H1 (cell line): ENCODE measurements at regions not wholly inside any gene's neighbourhood (a gene's known extent, or its start where the extent isn't known, plus 50 kb on each side); places are given as distances from the start of the nearest gene placed in this dataset.

ENCODE experiments used
- CTCF ChIA-PET: fragments of 300-600 bp; sonication (Branson Sonifier 250); formaldehyde crosslinking; loops from one replicate; lab custom pipeline; 2021; ENCODE audit not compliant: partially characterized antibody; lab: Charles Lee
- POLR2A ChIA-PET: fragments of 300-600 bp; sonication (Branson Sonifier 250); formaldehyde crosslinking; loops from one replicate; lab custom pipeline; 2021; ENCODE audit warnings: inconsistent platforms; ENCODE audit not compliant: partially characterized antibody; lab: Charles Lee
- DNase-seq, 2 experiments: peaks; one replicate each; pipeline versions ENCODE4 v3.0.0 to v3.0.0-alpha.2; 2010 to 2022; ENCODE audit warnings: low spot score in 2 of 2, low read depth in 1 of 2, mixed read lengths in 1 of 2
- FAIRE-seq: peaks from 2 replicates; lab custom pipeline; 2011; peaks lifted over from hg19 to GRCh38; lab: Jason Lieb, UNC
- H2AFZ ChIP-seq: 2 replicates; pipeline ENCODE4 v1.8.1; 2012; ENCODE audit warnings: low read length, inconsistent platforms
- H2AK5ac ChIP-seq: 2 replicates; pipeline ENCODE4 v1.6.1; 2013; ENCODE audit warnings: low read depth, low read length
- H2BK120ac ChIP-seq: replicated peaks from 2 replicates; pipeline ENCODE3; 2013; ENCODE audit warnings: low read depth, low read length, inconsistent platforms
- H2BK12ac ChIP-seq: 2 replicates; pipeline ENCODE4 v1.6.1; 2013; ENCODE audit warnings: low read depth, low read length
- H2BK15ac ChIP-seq: 2 replicates; pipeline ENCODE4 v1.6.1; 2013; ENCODE audit warnings: low read length
- H2BK20ac ChIP-seq: 2 replicates; pipeline ENCODE4 v1.6.1; 2013; ENCODE audit warnings: low read length
- H2BK5ac ChIP-seq: 2 replicates; pipeline ENCODE4 v1.6.1; 2013; ENCODE audit warnings: low read depth, low read length
- H3K14ac ChIP-seq: 2 replicates; pipeline ENCODE4 v1.6.1; 2013; ENCODE audit warnings: inconsistent platforms; ENCODE audit not compliant: insufficient read length
- H3K18ac ChIP-seq: 2 replicates; pipeline ENCODE4 v1.6.1; 2013; ENCODE audit warnings: low read length; ENCODE audit errors: extremely low read depth
- H3K23ac ChIP-seq: 2 replicates; pipeline ENCODE4 v1.6.1; 2013; ENCODE audit warnings: inconsistent platforms; ENCODE audit not compliant: insufficient read length
- H3K23me2 ChIP-seq: 2 replicates; pipeline ENCODE4 v1.6.1; 2013; ENCODE audit warnings: low read depth, low read length
- H3K27ac ChIP-seq: 2 replicates; pipeline ENCODE4 v1.6.1; 2011; ENCODE audit warnings: low read depth, low read length, inconsistent platforms
- H3K27me3 ChIP-seq, 4 experiments: replicated peaks in 1 of 4; 1 replicate in 1 of 4; 2 replicates in 3 of 4; pipeline versions ENCODE4 v1.6.1 to v1.8.1; 2011 to 2013; ENCODE audit warnings: low read length in 3 of 4, mild to moderate bottlenecking in 3 of 4, inconsistent platforms in 2 of 4, mixed read lengths in 2 of 4, moderate library complexity in 1 of 4; ENCODE audit not compliant: control insufficient read depth in 3 of 4, insufficient read depth in 3 of 4; ENCODE audit errors: extremely low read depth in 1 of 4
- H3K36me3 ChIP-seq, 4 experiments: 2 replicates each; pipeline versions ENCODE4 v1.6.1 to v1.8.1; 2011 to 2013; ENCODE audit warnings: mild to moderate bottlenecking in 4 of 4, low read length in 3 of 4, moderate library complexity in 2 of 4, control low read depth in 1 of 4, inconsistent platforms in 1 of 4; ENCODE audit not compliant: insufficient read depth in 4 of 4, control insufficient read depth in 2 of 4
- H3K4ac ChIP-seq: replicated peaks from 2 replicates; pipeline ENCODE3; 2013; ENCODE audit warnings: low read length, low read depth, mixed read lengths, inconsistent platforms; ENCODE audit not compliant: insufficient read length
- H3K4me1 ChIP-seq, 4 experiments: replicated peaks in 1 of 4; 1 replicate in 1 of 4; 2 replicates in 3 of 4; pipeline versions ENCODE4 v1.6.1 to v1.8.1; 2011 to 2013; ENCODE audit warnings: low read length in 3 of 4, inconsistent platforms in 2 of 4, mixed read lengths in 1 of 4; ENCODE audit not compliant: insufficient read depth in 4 of 4, control insufficient read depth in 3 of 4
- H3K4me2 ChIP-seq, 2 experiments: 2 replicates each; pipeline versions ENCODE4 v1.6.1 to v1.8.1; 2011 to 2013; ENCODE audit warnings: low read depth in 2 of 2, low read length in 2 of 2, control low read depth in 1 of 2, inconsistent platforms in 1 of 2, mild to moderate bottlenecking in 1 of 2; ENCODE audit not compliant: insufficient read depth in 1 of 2
- H3K4me3 ChIP-seq, 4 experiments: fragments of 200-600, 300-600 bp in 1 of 4; sonication (generic), shearing (Covaris generic), sonication (Bioruptor Twin) in 1 of 4; 2 replicates each; pipeline versions ENCODE4 v1.5.1 to v1.8.1; 2011 to 2016; ENCODE audit warnings: low read length in 4 of 4, low read depth in 3 of 4, control low read depth in 2 of 4, inconsistent platforms in 2 of 4, mild to moderate bottlenecking in 2 of 4, mixed read lengths in 1 of 4, moderate library complexity in 1 of 4; ENCODE audit not compliant: insufficient read depth in 2 of 4; ENCODE audit errors: extremely low read depth in 1 of 4
- H3K56ac ChIP-seq: replicated peaks from 2 replicates; pipeline ENCODE3; 2013; ENCODE audit warnings: low read depth, mild to moderate bottlenecking, mixed read lengths, low read length, inconsistent platforms; ENCODE audit not compliant: insufficient read length
- H3K79me1 ChIP-seq: 2 replicates; pipeline ENCODE4 v1.6.1; 2013; ENCODE audit warnings: low read depth, low read length, control low read depth
- H3K79me2 ChIP-seq, 2 experiments: 2 replicates each; pipeline versions ENCODE4 v1.6.1 to v1.8.1; 2012 to 2013; ENCODE audit warnings: low read length in 2 of 2, mild to moderate bottlenecking in 2 of 2, inconsistent platforms in 1 of 2; ENCODE audit not compliant: insufficient read depth in 2 of 2, control insufficient read depth in 1 of 2
- H3K9ac ChIP-seq, 4 experiments: replicated peaks in 1 of 4; 1 replicate in 1 of 4; 2 replicates in 3 of 4; pipeline versions ENCODE4 v1.6.1 to v1.8.1; 2011 to 2013; ENCODE audit warnings: low read depth in 3 of 4, low read length in 3 of 4, control low read depth in 2 of 4, mild to moderate bottlenecking in 2 of 4, moderate library complexity in 2 of 4, inconsistent platforms in 1 of 4; ENCODE audit errors: extremely low read depth in 1 of 4
- H3K9me3 ChIP-seq, 2 experiments: 2 replicates each; pipeline versions ENCODE4 v1.6.1 to v1.8.1; 2012 to 2013; ENCODE audit warnings: mild to moderate bottlenecking in 2 of 2, moderate library complexity in 2 of 2, control low read depth in 1 of 2, inconsistent platforms in 1 of 2, low read depth in 1 of 2, low read length in 1 of 2, mixed read lengths in 1 of 2; ENCODE audit not compliant: insufficient read depth in 2 of 2
- H4K20me1 ChIP-seq, 2 experiments: replicated peaks in 1 of 2; 2 replicates each; pipeline versions ENCODE3 to v1.8.1; 2011 to 2013; ENCODE audit warnings: inconsistent platforms in 2 of 2, low read length in 2 of 2, mild to moderate bottlenecking in 1 of 2; ENCODE audit not compliant: insufficient read depth in 2 of 2, control insufficient read depth in 1 of 2
- H4K5ac ChIP-seq: 2 replicates; pipeline ENCODE4 v1.6.1; 2013; ENCODE audit warnings: low read length, low read depth, mixed read lengths, inconsistent platforms; ENCODE audit not compliant: insufficient read length
- H4K8ac ChIP-seq: 2 replicates; pipeline ENCODE4 v1.8.0; 2013; ENCODE audit warnings: mild to moderate bottlenecking, moderate library complexity, low read length, inconsistent platforms; ENCODE audit not compliant: insufficient read depth; ENCODE audit errors: extremely low read depth
- H4K91ac ChIP-seq: replicated peaks from 2 replicates; pipeline ENCODE3; 2013; ENCODE audit warnings: low read length, mixed read lengths, inconsistent platforms; ENCODE audit not compliant: insufficient read length
- BRCA1 ChIP-seq: IDR thresholded peaks from 2 replicates; pipeline ENCODE4 v1.6.1; 2012; ENCODE audit warnings: low read depth, low read length, improper control_type of control experiment
- EGR1 ChIP-seq: IDR thresholded peaks from 2 replicates; pipeline ENCODE4 v1.6.1; 2011; ENCODE audit warnings: low read depth, low read length, borderline replicate concordance
- HDAC6 ChIP-seq: IDR thresholded peaks from one replicate; pipeline ENCODE4 v1.7.1; 2012; ENCODE audit warnings: low read depth, mild to moderate bottlenecking, inconsistent platforms, low read length, moderate library complexity
- KDM1A ChIP-seq: fragments of 200-600, 300-600 bp; sonication (generic); IDR thresholded peaks from 2 replicates; pipeline ENCODE4 v1.7.1; 2016; ENCODE audit warnings: mild to moderate bottlenecking, low read length, borderline replicate concordance
- POLR2AphosphoS5 ChIP-seq: IDR thresholded peaks from 2 replicates; pipeline ENCODE4 v1.6.1; 2011; ENCODE audit warnings: low read depth, low read length
- SRF ChIP-seq: IDR thresholded peaks from 2 replicates; pipeline ENCODE4 v1.6.1; 2011; ENCODE audit warnings: mild to moderate bottlenecking, low read depth, low read length, moderate library complexity
- TBP ChIP-seq: IDR thresholded peaks from 2 replicates; pipeline ENCODE4 v1.6.1; 2011; ENCODE audit warnings: low read depth, low read length, improper control_type of control experiment
- ZNF274 ChIP-seq: IDR thresholded peaks from 2 replicates; pipeline ENCODE4 v1.7.0; 2012; ENCODE audit warnings: low read length, borderline replicate concordance; ENCODE audit errors: extremely low read depth
- WGBS, 2 experiments: shearing (Covaris generic) in 1 of 2; methylation state at CpG; one replicate each; pipeline versions ENCODE4 v1.1.6 to v1.1.7; 2013 to 2015; ENCODE audit warnings: low lambda C conversion rate in 2 of 2, mixed read lengths in 2 of 2, inconsistent platforms in 1 of 2, low coverage in 1 of 2, missing lambda C conversion rate in 1 of 2; ENCODE audit not compliant: insufficient replicate concordance in 2 of 2, insufficient coverage in 1 of 2, insufficient read length in 1 of 2; ENCODE audit errors: extremely low coverage in 1 of 2, missing lambda C conversion rate in 1 of 2; 5-methylcytosine and 5-hydroxymethylcytosine counted together

DNA sequence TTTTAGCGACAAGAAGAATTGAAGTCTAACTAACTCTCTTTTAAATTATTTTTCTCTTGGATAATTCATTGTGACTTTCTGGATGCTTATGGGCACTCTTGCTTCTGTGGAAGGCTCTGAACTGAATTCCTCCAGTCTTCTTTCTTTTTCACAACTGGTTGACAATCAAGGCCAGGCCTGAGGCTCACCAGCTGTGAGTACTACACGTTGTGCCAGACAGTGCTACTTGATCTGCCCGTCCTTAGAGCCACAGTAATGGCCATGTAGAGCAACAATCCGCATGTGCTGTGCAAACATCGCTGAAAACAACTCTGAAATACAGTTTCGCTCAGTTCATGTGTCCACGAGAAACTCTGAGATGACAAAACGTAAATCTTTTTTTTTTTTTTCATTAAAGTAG lies 1336.3 kb upstream of the AGA start:
- H3K9ac ChIP-seq = no peak overlapping the region
- ChIA-PET POLR2A (no interaction called here), CTCF (no interaction called here)
- H4K5ac ChIP-seq = no peak overlapping the region
- H3K14ac ChIP-seq = no peak overlapping the region
- no peaks in the 10 kb centered on the region for H4K20me1 ChIP-seq
- 93% methylated on average over 8 of the region's 8 CpGs; no CpG with 5 or more reads in 1 of the 2 experiments for WGBS, 2 experiments
- H4K8ac ChIP-seq = no peak overlapping the region
- no peak overlapping the region for H2BK120ac ChIP-seq
- H3K27ac ChIP-seq = no peak overlapping the region
- H2BK5ac ChIP-seq = no peak overlapping the region
- H4K91ac ChIP-seq = no peak overlapping the region
- H3K4me3 ChIP-seq = no peak overlapping the region
- no peak overlapping the region for H3K4me2 ChIP-seq
- H3K36me3 ChIP-seq = no peaks in the 10 kb centered on the region
- H3K4me1 ChIP-seq = no peaks in the 10 kb centered on the region
- no peaks in the 10 kb centered on the region for H3K9me3 ChIP-seq
- H3K56ac ChIP-seq = peak overlapping the region; percentile 59
- no peaks in the 10 kb centered on the region for H3K23me2 ChIP-seq
- H2AK5ac ChIP-seq = no peak overlapping the region
- H3K18ac ChIP-seq = no peak overlapping the region
- no peak overlapping the region for H2BK12ac ChIP-seq
- no peak overlapping the region for H3K4ac ChIP-seq
- FAIRE-seq (no peak), DNase-seq (no peak)
- no peak overlapping the region for H2BK20ac ChIP-seq
- 0 out of 2 replicates have a peak overlapping the region, but pooled peaks have one; percentile 63 for H2AFZ ChIP-seq
- H3K79me2 ChIP-seq = no peaks in the 10 kb centered on the region
- peak overlapping the region; percentile 92 for H3K23ac ChIP-seq
- no peak overlapping the region for H2BK15ac ChIP-seq
- TF ChIP-seq ZNF274 = no peak
- TF ChIP-seq EGR1 = no peak
- no peak for TF ChIP-seq HDAC6
- TF ChIP-seq TBP = no peak
- no peak for TF ChIP-seq BRCA1
- TF ChIP-seq SRF = no peak
- TF ChIP-seq POLR2AphosphoS5 = no peak
- no peak for TF ChIP-seq KDM1A
- no peaks in the 10 kb centered on the region for H3K79me1 ChIP-seq
- H3K27me3 ChIP-seq = no peaks in the 10 kb centered on the region
